ENCODE measurements at regions not wholly inside any gene's neighbourhood (a gene's known extent, or its start where the extent isn't known, plus 50 kb on each side); places are given as distances from the start of the nearest gene placed in this dataset.

GRCh38 chr12:65605019-65605418 is 219.3 kb upstream of the HMGA2 start:
- TF ChIP-seq EP300 (IDR thresholded peaks at IDR 0.05; ENCODE audit: borderline replicate concordance) (no peak), FOXM1 (IDR thresholded peaks at IDR 0.05; ENCODE audit: borderline replicate concordance, low read depth) (no peak), TCF12 (IDR thresholded peaks at IDR 0.05; ENCODE audit: low read depth) (no peak), REST (IDR thresholded peaks at IDR 0.05; ENCODE audit: low read depth) (no peak), EGR1 (IDR thresholded peaks at IDR 0.05) (no peak), YY1 (IDR thresholded peaks at IDR 0.05; ENCODE audit: low read depth) (no peak), TAF1 (IDR thresholded peaks at IDR 0.05; ENCODE audit: low read depth) (no peak), RAD21 (IDR thresholded peaks at IDR 0.05; ENCODE audit: low read depth) (no peak)
- TF ChIP-seq, protein P1, sequence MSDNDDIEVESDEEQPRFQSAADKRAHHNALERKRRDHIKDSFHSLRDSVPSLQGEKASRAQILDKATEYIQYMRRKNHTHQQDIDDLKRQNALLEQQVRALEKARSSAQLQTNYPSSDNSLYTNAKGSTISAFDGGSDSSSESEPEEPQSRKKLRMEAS (IDR thresholded peaks at IDR 0.05), result no peak

Data from Ishikawa (cell line).